ENCODE measurements at regions not wholly inside any gene's neighbourhood (a gene's known extent, or its start where the extent isn't known, plus 50 kb on each side); places are given as distances from the start of the nearest gene placed in this dataset.

- intact Hi-C loops (cut with micrococcal nuclease), result no loop called here
- no TSS peak for BruUV-seq (replicated peaks)
- Histone ChIP-seq H3K4me3 (replicated peaks in 1 of 3; ENCODE audit: insufficient read depth in 1 of 3, low read depth in 1 of 3, low read length in 3 of 3) (no peak overlapping the region), H3K9me3 (replicated peaks; ENCODE audit: control insufficient read depth, insufficient read depth, low read length) (no peaks in the 10 kb centered on the region), H4K20me1 (replicated peaks; ENCODE audit: control insufficient read depth, extremely low read depth, insufficient read depth, low read length) (no peaks in the 10 kb centered on the region), H3K9ac (replicated peaks; ENCODE audit: extremely low read depth, insufficient read depth, low read length) (no peak overlapping the region), H3K4me1 (ENCODE audit: control insufficient read depth, extremely low read depth, insufficient read depth, low read length) (no peaks in the 10 kb centered on the region), H3K27me3 (ENCODE audit: control insufficient read depth in 2 of 2, insufficient read depth in 2 of 2, low read length in 2 of 2) (no peaks in the 10 kb centered on the region), H3K4me2 (ENCODE audit: insufficient read depth, low read length) (no peak overlapping the region), H3K9me1 (replicated peaks; ENCODE audit: control insufficient read depth, extremely low read depth, insufficient read depth, low read length) (no peaks in the 10 kb centered on the region), H3K27ac (ENCODE audit: insufficient read depth, low read depth, low read length) (no peak overlapping the region), H3K36me3 (ENCODE audit: control insufficient read depth in 2 of 2, extremely low read depth in 1 of 2, insufficient read depth in 2 of 2, low read length in 2 of 2) (no peaks in the 10 kb centered on the region), H3K79me2 (ENCODE audit: control insufficient read depth, insufficient read depth, low read length) (no peaks in the 10 kb centered on the region), H2AFZ (ENCODE audit: low read depth, low read length) (no peak overlapping the region)
- no peak for DNase-seq (ENCODE audit: low read depth, low spot score)
- FAIRE-seq, result no peak
- TF ChIP-seq FOS (IDR thresholded peaks at IDR 0.05; ENCODE audit: borderline replicate concordance, insufficient read depth, low read length) (no peak), MAX (IDR thresholded peaks at IDR 0.05; ENCODE audit: insufficient read depth, insufficient read length) (no peak), MYC (IDR thresholded peaks at IDR 0.05; ENCODE audit: low read depth, low read length) (no peak), JUN (IDR thresholded peaks at IDR 0.05; ENCODE audit: borderline replicate concordance, insufficient read depth, insufficient read length, low read depth) (no peak), POLR2AphosphoS5 (IDR thresholded peaks at IDR 0.05; ENCODE audit: insufficient read depth, low read depth, low read length) (no peak), EZH2 (IDR thresholded peaks at IDR 0.05; ENCODE audit: borderline replicate concordance, low read depth, low read length, severe bottlenecking) (no peak), CTCF (IDR thresholded peaks at IDR 0.05; ENCODE audit: extremely low read depth in 1 of 2, insufficient read depth in 1 of 2, low read depth in 1 of 2, low read length in 2 of 2) (no peak), POLR2A (IDR thresholded peaks at IDR 0.05; ENCODE audit: low read depth, low read length) (no peak), GATA2 (IDR thresholded peaks at IDR 0.05; ENCODE audit: insufficient read depth, insufficient read length, low read depth, low read length) (no peak)
- ChIA-PET CTCF (no interaction called here), POLR2A (no interaction called here)
- dilution Hi-C loops (cut with MboI; ENCODE audit: extremely low pct_ligation_motif_present, low sequenced_read_pairs), result no loop called here
These were observed 781.1 kb downstream of the GATA3 start for GRCh38 chr10:8835453-8836167.

Measured in endothelial cell of umbilical vein (primary cell).